Testis (tissue), 2 donors: ENCODE measurements at regions not wholly inside any gene's neighbourhood (a gene's known extent, or its start where the extent isn't known, plus 50 kb on each side); places are given as distances from the start of the nearest gene placed in this dataset.

Experiments
- DNase-seq: peaks from one replicate; pipeline ENCODE4 v3.0.0-alpha.2; 2019
- H3K27ac ChIP-seq, 2 donors: fragments of 200-600 bp; sonication (generic); one replicate each; pipeline ENCODE4 v1.5.1; 2019
- H3K27me3 ChIP-seq: fragments of 200-600 bp; sonication (generic); one replicate; pipeline ENCODE4 v1.5.1; 2019
- H3K36me3 ChIP-seq: fragments of 200-600 bp; sonication (generic); one replicate; pipeline ENCODE4 v1.5.1; 2017; ENCODE audit warnings: low read depth; ENCODE audit errors: missing control alignments
- H3K4me1 ChIP-seq: fragments of 200-600 bp; sonication (generic); one replicate; pipeline ENCODE4 v1.5.1; 2019
- H3K4me3 ChIP-seq, 2 donors: fragments of 200-600 bp; sonication (generic); one replicate each; pipeline ENCODE4 v1.5.1; 2017 to 2019
- H3K9me3 ChIP-seq: fragments of 200-600 bp; sonication (generic); one replicate; pipeline ENCODE4 v1.5.1; 2017
- CTCF ChIP-seq, 3 experiments: fragments of 450-650 bp in 2 of 3; fragments of 200-600 bp in 1 of 3; sonication (generic) in 1 of 3; IDR thresholded peaks; one replicate each; pipeline ENCODE4 v1.5.1; 2016 to 2019; ENCODE audit warnings: antibody characterized with exemption in 3 of 3, mild to moderate bottlenecking in 2 of 3, moderate library complexity in 1 of 3
- POLR2A ChIP-seq: fragments of 450-650 bp; IDR thresholded peaks from one replicate; pipeline ENCODE4 v1.6.1; 2017; ENCODE audit warnings: antibody characterized with exemption, mild to moderate bottlenecking, moderate library complexity
- WGBS, 2 donors: methylation state at CpG; one replicate each; pipeline ENCODE4 v1.1.5; 2018; 5-methylcytosine and 5-hydroxymethylcytosine counted together
- intact Hi-C: fragments of 100-400 bp; cut with DNase I; formaldehyde crosslinking; loops from one replicate; pipeline ENCODE4 v1.15.1; 2023; ENCODE audit warnings: low total_unique reads

GRCh38 chr1:43036932-43037331 is 78.3 kb upstream of the SLC2A1 start:
- 89 to 97% methylated on average over 7 of the region's 7 CpGs for WGBS, 2 donors
- Histone ChIP-seq H3K4me1 (no peaks in the 10 kb centered on the region), H3K36me3 (no peaks in the 10 kb centered on the region), H3K9me3 (no peaks in the 10 kb centered on the region), H3K4me3 (no peak overlapping the region), H3K27ac (no peak overlapping the region), H3K27me3 (no peaks in the 10 kb centered on the region)
- TF ChIP-seq POLR2A: no peak
- TF ChIP-seq CTCF (IDR thresholded peaks at IDR 0.05): no peak
- DNase-seq: no peak
- intact Hi-C loops: no loop called here

- no peak overlapping the region for H3K27ac ChIP-seq
- DNase-seq: no peak
- H3K9me3 ChIP-seq: no peaks in the 10 kb centered on the region
- WGBS, 2 donors: 80 to 89% methylated on average over 8 to 24 of the region's 24 CpGs
- intact Hi-C loops: no loop called here
- no peaks in the 10 kb centered on the region for H3K27me3 ChIP-seq
- H3K4me1 ChIP-seq: no peaks in the 10 kb centered on the region
- TF ChIP-seq POLR2A (no peak), CTCF (IDR thresholded peaks at IDR 0.05) (no peak)
- H3K4me3 ChIP-seq: no peak overlapping the region
- H3K36me3 ChIP-seq: no peaks in the 10 kb centered on the region
Observed at GRCh38 chr1:43035821-43036741, 77.4 kb upstream of the SLC2A1 start.

- DNase-seq: no peak
- no peak for TF ChIP-seq CTCF (IDR thresholded peaks at IDR 0.05)
- no peak for TF ChIP-seq POLR2A
- Histone ChIP-seq H3K4me1 (no peaks in the 10 kb centered on the region), H3K9me3 (no peaks in the 10 kb centered on the region), H3K4me3 (no peak overlapping the region), H3K36me3 (no peaks in the 10 kb centered on the region), H3K27ac (no peak overlapping the region), H3K27me3 (no peaks in the 10 kb centered on the region)
- intact Hi-C loops: no loop called here
- 88 to 93% methylated on average over 4 of the region's 4 CpGs for WGBS, 2 donors
Observed at GRCh38 chr1:43034778-43035177, 76.1 kb upstream of the SLC2A1 start.

GRCh38 chr1:43034195-43034658 is 75.6 kb upstream of the SLC2A1 start:
- intact Hi-C loops: no loop called here
- no peaks in the 10 kb centered on the region for H3K36me3 ChIP-seq
- H3K9me3 ChIP-seq: no peaks in the 10 kb centered on the region
- no peaks in the 10 kb centered on the region for H3K4me1 ChIP-seq
- WGBS, 2 donors: 86 to 95% methylated on average over 3 of the region's 3 CpGs
- TF ChIP-seq CTCF (IDR thresholded peaks at IDR 0.05) (no peak), POLR2A (no peak)
- H3K27ac ChIP-seq: no peak overlapping the region
- no peaks in the 10 kb centered on the region for H3K27me3 ChIP-seq
- H3K4me3 ChIP-seq: no peak overlapping the region
- no peak for DNase-seq
